HG02759 (cell line): ENCODE measurements at regions not wholly inside any gene's neighbourhood (a gene's known extent, or its start where the extent isn't known, plus 50 kb on each side); places are given as distances from the start of the nearest gene placed in this dataset.
"Not testable (repeated sequence)": the region's sequence is repeated elsewhere in the genome, so short reads cannot be mapped to it uniquely, and the experiment has no call there.

ENCODE experiments used
- ATAC-seq: cut with Tn5 transposase; IDR thresholded peaks from one replicate; pipeline ENCODE4 v1.9.1; 2021; ENCODE audit warnings: mild to moderate bottlenecking, moderate library complexity; ENCODE audit not compliant: unreplicated experiment

DNA sequence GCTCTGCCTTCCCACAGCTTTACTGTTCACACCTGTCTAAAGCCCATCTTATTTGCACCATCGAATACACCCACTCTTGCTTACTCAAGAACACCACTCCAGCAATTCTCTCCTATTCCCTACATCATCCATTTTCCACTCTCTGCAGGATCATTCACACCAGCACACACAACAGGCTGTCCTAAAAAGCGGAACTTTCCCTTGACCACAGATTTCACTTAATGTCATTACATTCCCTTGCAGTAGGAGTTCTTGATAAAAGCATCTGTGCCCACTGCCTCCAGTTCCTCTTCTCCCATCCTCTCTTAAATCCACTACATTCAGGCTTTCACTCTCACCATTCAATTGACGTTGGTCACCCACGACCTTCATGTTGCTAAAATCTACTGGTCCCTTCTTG is 103.0 kb upstream of the PABPC3 start:
- not testable (repeated sequence) for ATAC-seq

DNA sequence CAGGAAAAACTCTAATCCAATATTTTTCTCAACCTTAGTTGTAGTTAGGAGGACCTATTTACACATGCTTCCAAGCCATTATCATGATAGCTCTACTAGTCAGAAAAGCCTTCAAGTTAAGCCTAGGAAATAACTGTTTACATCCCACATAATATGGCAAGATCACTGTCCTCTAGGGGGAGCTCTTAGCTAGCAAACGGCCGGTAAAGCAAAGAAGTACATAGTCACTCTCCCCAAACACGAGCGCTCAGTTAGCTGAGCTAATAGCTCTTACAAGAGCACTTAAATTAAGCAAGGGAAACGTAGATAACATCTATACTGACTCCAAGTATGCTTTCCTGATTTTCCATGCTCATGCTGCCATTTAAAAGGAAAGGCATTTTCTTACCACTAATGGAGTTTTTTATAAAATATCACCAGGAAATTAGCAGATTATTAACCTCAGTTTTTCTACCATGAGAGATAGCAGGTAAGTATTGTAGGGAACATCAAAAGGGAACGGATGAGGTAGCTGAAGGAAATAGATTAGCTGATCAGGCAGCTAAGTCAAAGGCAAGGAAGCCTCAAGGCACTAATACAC is 100.6 kb upstream of the PABPC3 start:
- peak; percentile 77 for ATAC-seq

- ATAC-seq: no peak
These were observed 98.5 kb upstream of the PABPC3 start for GRCh38 chr13:24997367-24997967.

- ATAC-seq: no peak
These were observed 97.5 kb upstream of the PABPC3 start for GRCh38 chr13:24998433-24998832.

- ATAC-seq: no peak
These were observed 94.3 kb upstream of the PABPC3 start for GRCh38 chr13:25001476-25002206.

- ATAC-seq: not testable (repeated sequence)
These were observed 93.6 kb upstream of the PABPC3 start for GRCh38 chr13:25002311-25002710.

DNA sequence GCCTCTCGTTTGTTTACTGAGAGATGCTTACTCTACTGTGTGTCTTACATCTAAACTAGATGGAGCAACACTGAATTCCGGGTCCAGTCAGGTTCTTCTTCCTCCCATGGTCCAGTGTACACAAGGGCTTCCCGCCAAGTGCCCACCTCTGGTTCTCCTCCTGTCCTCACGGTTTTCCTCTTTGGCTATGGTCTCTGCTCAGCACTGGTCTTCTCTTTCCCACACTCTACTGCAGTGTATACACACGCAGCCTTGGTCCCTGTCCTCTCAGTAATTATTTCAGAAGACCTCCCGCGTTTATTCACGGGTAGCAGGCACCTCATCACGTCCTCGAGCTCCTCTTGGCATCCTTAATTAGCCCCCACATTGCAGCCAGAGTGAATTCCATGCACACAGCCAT is 91.4 kb upstream of the PABPC3 start:
- ATAC-seq: not testable (repeated sequence)

DNA sequence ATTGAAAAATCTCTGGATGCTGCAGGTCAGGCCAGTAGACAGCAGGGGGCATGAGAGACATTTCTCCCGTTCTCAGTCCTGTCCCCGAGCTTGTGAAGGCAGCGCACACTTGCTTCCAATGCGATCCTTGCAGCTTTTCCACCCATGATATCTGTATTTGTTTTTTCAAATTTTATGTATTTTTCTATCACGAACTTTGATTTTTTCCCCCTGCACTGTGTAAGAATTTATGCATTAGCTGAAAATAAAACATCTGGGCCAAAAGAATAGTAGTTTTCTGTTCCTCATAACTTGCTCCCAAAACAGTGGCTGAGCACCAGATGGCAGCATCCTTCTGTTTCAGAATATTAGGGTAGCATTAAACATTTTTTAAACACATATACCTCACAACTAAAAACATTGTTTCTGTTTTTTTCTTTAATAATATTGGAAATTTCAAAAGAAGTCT is 90.9 kb upstream of the PABPC3 start:
- ATAC-seq: not testable (repeated sequence)

GRCh38 chr13:25007389-25007788 is 88.5 kb upstream of the PABPC3 start:
- ATAC-seq: not testable (repeated sequence)

DNA sequence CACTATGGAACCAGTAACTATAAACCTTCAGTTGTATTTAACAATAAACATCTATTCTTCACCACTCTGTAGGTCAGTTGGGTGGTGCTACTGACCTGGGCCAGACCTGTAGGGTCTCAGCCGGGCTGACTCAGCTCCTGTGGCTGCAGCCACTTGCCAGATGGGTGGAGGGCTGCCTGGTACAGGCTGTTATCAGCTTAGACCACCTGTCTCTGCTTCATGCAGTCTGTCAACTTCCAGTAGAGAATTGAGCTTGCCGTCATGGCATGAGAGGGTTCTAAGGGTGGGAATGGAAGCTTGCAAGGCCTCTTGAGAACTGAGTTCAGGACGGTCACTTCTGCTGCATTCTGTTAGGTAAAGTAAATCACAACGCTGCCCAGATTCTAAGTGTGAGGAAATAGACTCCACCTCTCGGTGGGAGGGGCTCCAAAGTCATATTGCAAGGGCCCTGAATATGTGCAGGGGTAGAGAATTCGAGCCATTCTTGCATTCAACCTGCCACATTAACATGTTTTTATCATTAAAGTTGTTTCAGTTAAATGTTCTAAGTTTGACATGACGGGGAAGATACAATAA is 81.5 kb upstream of the PABPC3 start:
- not testable (repeated sequence) for ATAC-seq

GRCh38 chr13:25017176-25017575 is 78.8 kb upstream of the PABPC3 start:
- not testable (repeated sequence) for ATAC-seq

- ATAC-seq: not testable (repeated sequence)
These were observed 77.9 kb upstream of the PABPC3 start for GRCh38 chr13:25017808-25018728.

DNA sequence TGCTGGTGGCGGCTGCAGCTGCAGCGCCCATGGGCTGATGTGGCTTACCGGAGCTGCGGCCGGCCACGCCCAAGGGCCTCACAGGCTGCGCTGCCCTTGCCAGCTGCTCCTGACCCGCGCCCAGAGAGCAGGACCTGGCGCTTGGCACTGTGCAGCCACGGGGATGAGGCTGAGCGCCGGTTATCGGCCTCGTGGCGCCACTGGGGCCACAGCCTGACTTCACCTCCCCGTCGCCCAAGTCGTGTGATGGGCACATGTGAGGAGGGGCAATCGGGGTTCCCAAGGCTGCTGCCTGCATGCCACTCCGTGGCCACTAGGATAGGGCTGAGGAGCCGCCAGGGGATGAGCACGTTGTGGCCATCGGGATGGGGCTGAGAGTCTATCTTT is 77.2 kb upstream of the PABPC3 start:
- no peak for ATAC-seq

- ATAC-seq: not testable (repeated sequence)
These were observed 76.2 kb upstream of the PABPC3 start for GRCh38 chr13:25019741-25020140.

DNA sequence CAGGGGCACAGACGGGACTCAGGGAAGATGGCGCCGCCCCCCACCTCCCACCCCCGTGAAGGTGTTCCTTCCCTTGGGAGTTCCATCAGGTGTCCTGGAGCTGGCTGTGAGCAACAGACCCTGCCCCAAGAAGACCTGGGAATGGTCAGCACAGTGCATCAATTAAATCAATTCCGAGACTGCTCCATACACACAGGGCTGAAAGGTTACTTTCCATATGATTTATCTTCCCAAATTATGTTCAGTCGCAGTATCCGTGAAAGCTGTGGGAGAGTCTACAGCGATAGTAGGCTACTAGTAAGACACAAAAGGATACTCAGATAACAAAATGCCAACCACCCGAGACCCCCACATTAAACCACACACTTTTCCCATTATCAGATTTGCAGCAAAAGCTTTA is 71.8 kb upstream of the PABPC3 start:
- ATAC-seq: no peak

DNA sequence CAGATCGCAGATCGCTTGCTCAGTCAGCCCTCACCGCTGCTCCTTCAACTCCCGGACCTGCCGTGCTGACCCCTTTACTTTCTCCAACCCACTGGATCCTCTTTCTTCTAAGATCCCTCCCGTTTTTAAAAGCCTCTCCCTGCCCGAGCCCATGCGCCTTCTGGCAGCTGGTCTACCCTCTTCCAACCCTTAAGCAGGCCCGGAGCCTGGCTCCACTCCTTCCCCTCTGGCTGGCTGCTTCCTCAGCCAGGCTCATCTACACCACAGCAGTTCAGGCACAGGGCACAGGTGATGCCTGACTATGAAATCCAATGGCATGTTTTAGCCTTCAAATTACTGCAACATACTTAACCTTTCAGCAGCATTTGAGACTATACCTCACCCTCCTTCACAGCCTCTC is 63.8 kb upstream of the PABPC3 start:
- no peak for ATAC-seq

DNA sequence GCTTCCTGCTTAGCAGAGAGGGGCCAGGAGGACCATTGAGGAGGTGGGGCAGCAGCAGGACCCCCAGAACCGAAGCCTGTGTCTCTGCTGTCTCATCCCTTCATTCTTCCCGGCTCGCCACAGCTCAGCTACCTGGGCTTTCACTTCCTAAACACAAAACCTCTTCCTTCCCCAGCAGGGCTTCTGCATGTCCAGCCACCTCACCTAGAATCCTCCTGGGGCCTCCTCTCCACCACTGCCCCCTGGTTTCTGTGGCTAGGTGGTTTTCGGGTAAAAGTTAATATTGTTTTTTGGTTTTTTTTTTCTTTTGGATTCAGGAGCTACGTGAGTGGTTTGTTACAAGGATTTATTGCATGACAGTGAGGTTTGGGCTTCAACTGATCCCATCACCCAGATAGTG is 61.8 kb upstream of the PABPC3 start:
- ATAC-seq: no peak

DNA sequence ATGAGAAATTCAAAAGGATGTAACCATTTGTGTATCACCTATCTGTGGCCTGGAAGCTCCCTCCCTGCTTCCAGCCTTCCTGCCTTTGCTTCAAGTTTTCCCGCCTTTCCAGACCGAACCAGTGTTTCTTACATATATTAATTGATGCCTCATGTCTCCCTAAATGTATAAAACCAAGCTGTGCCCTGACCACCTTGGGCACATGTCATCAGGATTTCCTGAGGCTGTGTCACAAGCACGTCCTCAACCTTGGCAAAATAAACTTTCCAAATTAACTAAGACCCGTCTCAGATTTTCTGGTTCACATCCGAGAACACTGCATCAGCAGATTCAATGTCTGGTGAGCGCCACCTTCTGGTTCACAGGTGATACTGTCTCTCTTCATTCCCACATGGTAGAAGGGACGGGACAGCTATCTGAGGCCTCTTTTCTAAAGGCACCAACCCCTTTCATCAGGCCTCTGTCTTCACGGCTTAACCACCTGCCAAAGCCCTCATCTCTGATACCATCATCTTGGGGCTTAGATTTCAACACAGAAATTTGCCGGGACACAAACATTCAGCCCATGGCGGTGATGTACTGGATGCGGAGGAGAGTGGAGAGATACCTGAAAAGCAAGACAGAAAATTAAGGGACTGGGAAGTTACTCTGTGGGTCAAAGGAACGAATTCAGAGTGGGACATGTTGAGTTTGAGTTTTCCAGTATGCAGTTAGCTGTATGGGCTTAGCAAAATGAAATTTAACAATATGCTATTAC is 58.7 kb upstream of the PABPC3 start:
- peak; percentile 70 for ATAC-seq

DNA sequence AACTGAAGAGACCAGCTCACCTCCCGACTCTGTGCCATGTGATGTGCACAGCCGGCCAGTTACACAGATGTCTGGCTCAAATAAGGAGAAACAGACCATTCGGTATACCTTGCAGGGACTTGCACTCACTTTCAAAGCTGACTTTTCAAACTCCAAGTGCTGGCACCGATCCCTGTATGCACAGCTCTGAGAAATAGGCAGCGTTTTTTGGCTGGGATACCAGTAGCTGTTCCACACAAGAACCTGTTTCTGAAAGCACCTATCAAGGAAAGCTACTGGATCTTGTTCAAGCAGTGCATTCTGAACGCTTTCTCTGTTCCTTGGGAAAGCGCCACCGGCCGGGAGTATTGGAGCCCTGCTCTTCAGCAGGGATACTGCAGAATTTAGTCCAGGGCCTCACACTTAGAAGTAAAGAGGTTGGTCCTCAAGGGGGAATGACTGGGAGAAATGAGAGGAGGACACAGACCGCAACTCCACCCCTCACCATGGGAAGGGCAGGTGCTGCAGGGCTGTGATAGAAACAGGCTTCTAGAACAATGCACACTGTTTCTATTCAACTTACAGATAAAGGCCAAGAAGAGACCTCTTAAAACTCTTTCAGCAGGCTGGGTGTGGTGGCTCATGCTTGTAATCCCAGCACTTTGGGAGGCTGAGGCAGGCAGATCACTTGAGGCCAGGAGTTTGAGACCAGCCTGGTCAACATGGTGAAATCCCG is 53.6 kb upstream of the PABPC3 start:
- no peak for ATAC-seq
